Lung (tissue), 11 donors: ENCODE measurements at regions not wholly inside any gene's neighbourhood (a gene's known extent, or its start where the extent isn't known, plus 50 kb on each side); places are given as distances from the start of the nearest gene placed in this dataset.
A peak's percentile ranks its signal among the peaks of the same experiment; 100 is the strongest.

ENCODE experiments used
- ATAC-seq: fragments of 200-7000 bp; cut with Tn5 transposase; one replicate; pipeline ENCODE4 v1.9.1; 2020; ENCODE audit warnings: moderate number of reproducible peaks; ENCODE audit not compliant: insufficient read depth, low FRiP score
- DNase-seq, 3 donors: peaks; one replicate each; pipeline ENCODE4 v3.0.0-alpha.2; 2013 to 2017
- H3K27ac ChIP-seq, 2 donors: one replicate each; pipeline ENCODE4 v1.5.1; 2013; ENCODE audit warnings: mild to moderate bottlenecking in 2 of 2, moderate library complexity in 2 of 2, control low read depth in 1 of 2, inconsistent platforms in 1 of 2, low read depth in 1 of 2, low read length in 1 of 2
- H3K27me3 ChIP-seq, 3 donors: one replicate each; pipeline ENCODE4 v1.5.1; 2013; ENCODE audit warnings: low read length in 2 of 3; ENCODE audit not compliant: control insufficient read depth in 3 of 3, insufficient read depth in 3 of 3
- H3K36me3 ChIP-seq, 4 donors: one replicate each; pipeline ENCODE4 v1.5.1; 2013; ENCODE audit warnings: low read length in 4 of 4, mild to moderate bottlenecking in 1 of 4, moderate library complexity in 1 of 4; ENCODE audit not compliant: control insufficient read depth in 4 of 4, insufficient read depth in 4 of 4
- H3K4me1 ChIP-seq, 5 donors: one replicate each; pipeline ENCODE4 v1.5.1; 2013; ENCODE audit warnings: low read length in 5 of 5, mild to moderate bottlenecking in 2 of 5, moderate library complexity in 1 of 5; ENCODE audit not compliant: control insufficient read depth in 5 of 5, insufficient read depth in 5 of 5
- H3K4me3 ChIP-seq: one replicate; pipeline ENCODE4 v1.5.1; 2013; ENCODE audit warnings: mild to moderate bottlenecking, control low read depth, moderate library complexity
- H3K9ac ChIP-seq, 2 donors: one replicate each; pipeline ENCODE4 v1.5.1; 2013; ENCODE audit warnings: low read length in 2 of 2, control low read depth in 1 of 2; ENCODE audit not compliant: insufficient read depth in 1 of 2
- H3K9me3 ChIP-seq, 4 donors: one replicate each; pipeline ENCODE4 v1.5.1; 2013; ENCODE audit warnings: low read length in 3 of 4, mild to moderate bottlenecking in 1 of 4, moderate library complexity in 1 of 4; ENCODE audit not compliant: control insufficient read depth in 4 of 4, insufficient read depth in 3 of 4
- CTCF ChIP-seq: IDR thresholded peaks from 2 replicates; pipeline ENCODE4 v1.5.1; 2012; ENCODE audit warnings: mild to moderate bottlenecking; ENCODE audit errors: control extremely low read depth, extremely low read depth
- WGBS, 2 donors: extraction: QIAGEN DNeasy Blood & Tissue Kit; methylation state at CpG; one replicate each; pipeline ENCODE4 v1.1.7; 2013; 5-methylcytosine and 5-hydroxymethylcytosine counted together
- donor health status: control.
- donor health status: control.
- donor health status: Bipolar disorder and iron deficiency.
- donor health status: healthy.
- donor health status: DM: yes; HTN: yes; CAD: no.

DNA sequence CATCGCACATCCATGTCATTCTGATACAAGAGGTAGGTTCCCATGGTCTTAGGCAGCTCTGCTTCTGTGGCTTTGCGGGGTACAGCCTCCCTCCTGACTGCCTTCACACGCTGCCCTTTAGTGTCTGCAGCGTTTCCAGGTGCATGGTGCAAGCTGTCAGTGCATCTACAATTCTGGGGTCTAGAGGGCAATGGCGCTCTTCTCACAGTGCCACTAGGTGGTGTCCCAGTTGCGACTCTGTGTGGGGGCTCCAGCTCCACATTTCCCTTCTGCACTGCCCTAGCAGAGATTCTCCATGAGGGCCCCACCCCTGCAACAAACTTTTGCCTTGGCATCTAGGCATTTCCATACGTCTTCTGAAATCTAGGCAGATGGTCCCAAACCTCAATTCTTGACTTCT is 138.2 kb upstream of the BRINP3 start:
- DNase-seq = no peak
- Histone ChIP-seq H3K4me1 (no peaks in the 10 kb centered on the region), H3K27me3 (no peaks in the 10 kb centered on the region), H3K27ac (no peak overlapping the region), H3K9me3 (peaks cover 0 to 3% (median 0%) of the 10 kb centered on the region in 4 donors), H3K36me3 (no peaks in the 10 kb centered on the region), H3K9ac (no peak overlapping the region), H3K4me3 (no peak overlapping the region)
- no peak for TF ChIP-seq CTCF
- ATAC-seq = no peak
- 89 to 92% methylated on average over 7 of the region's 7 CpGs for WGBS, 2 donors

DNA sequence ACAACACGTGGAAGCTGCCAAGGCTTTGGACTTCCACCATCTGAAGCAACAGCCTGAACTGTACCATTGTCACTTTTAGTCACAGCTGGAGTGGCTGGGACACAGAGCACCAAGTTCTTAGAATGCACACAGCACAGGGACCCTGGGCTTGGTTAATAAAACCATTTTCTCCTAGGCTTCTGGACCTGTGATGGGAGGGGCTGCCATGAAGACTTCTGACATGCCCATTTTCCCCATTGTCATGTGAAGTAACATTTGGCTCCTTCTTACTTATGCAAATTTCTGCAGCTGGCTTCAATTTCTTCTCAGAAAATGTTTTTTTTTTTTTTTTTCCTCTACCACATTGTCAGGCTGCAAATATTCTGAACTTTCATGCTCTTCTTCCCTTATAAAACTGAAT is 138.6 kb upstream of the BRINP3 start:
- Histone ChIP-seq H3K9me3 (peaks cover 0 to 3% (median 0%) of the 10 kb centered on the region in 4 donors), H3K36me3 (no peaks in the 10 kb centered on the region), H3K27me3 (no peaks in the 10 kb centered on the region), H3K4me1 (no peaks in the 10 kb centered on the region), H3K27ac (no peak overlapping the region), H3K4me3 (no peak overlapping the region), H3K9ac (no peak overlapping the region)
- ATAC-seq (no peak), DNase-seq (no peak)
- WGBS, 2 donors = 63 to 85% methylated on average over 1 of the region's 1 CpG
- TF ChIP-seq CTCF = no peak

- peaks cover 0 to 3% (median 0%) of the 10 kb centered on the region in 4 donors for H3K9me3 ChIP-seq
- H3K27ac ChIP-seq = no peak overlapping the region
- DNase-seq (no peak), ATAC-seq (no peak)
- no peaks in the 10 kb centered on the region for H3K4me1 ChIP-seq
- no peak overlapping the region for H3K9ac ChIP-seq
- no peak overlapping the region for H3K4me3 ChIP-seq
- no peaks in the 10 kb centered on the region for H3K36me3 ChIP-seq
- WGBS, 2 donors = 34 to 48% methylated on average over 1 of the region's 1 CpG
- TF ChIP-seq CTCF = no peak
- H3K27me3 ChIP-seq = no peaks in the 10 kb centered on the region
Observed at GRCh38 chr1:190619724-190620123, 142.1 kb upstream of the BRINP3 start.

DNA sequence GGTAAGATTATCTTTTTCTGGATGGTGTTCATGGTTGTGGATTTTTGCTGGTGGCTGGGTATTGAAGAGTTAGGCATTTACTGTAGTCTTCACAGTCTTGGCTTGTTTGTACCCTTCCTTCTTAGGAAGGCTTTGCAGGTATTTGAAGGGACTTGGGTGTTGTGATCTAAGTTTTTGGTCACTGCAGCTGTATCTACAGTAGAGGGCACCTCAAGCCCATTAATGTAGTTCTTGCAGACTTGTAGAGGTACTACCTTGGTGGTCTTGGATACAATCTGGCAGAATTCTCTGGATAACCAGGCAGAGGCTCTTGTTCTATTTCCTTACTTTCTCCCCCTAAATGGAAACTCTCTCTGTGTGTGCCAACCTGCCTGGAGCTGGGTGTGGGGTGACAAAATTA is 155.8 kb upstream of the BRINP3 start:
- H3K4me3 ChIP-seq = no peak overlapping the region
- peaks cover 0 to 3% (median under 1%) of the 10 kb centered on the region in 4 donors for H3K9me3 ChIP-seq
- H3K4me1 ChIP-seq = no peaks in the 10 kb centered on the region
- no peak overlapping the region for H3K9ac ChIP-seq
- H3K36me3 ChIP-seq = no peaks in the 10 kb centered on the region
- no peak for ATAC-seq
- no peak for TF ChIP-seq CTCF
- H3K27ac ChIP-seq = no peak overlapping the region
- peak in 2 of 3 donors; percentile 10 to 25 for DNase-seq
- no peaks in the 10 kb centered on the region for H3K27me3 ChIP-seq
